Progenitor cell of endocrine pancreas (in vitro differentiated cells): ENCODE measurements at regions not wholly inside any gene's neighbourhood (a gene's known extent, or its start where the extent isn't known, plus 50 kb on each side); places are given as distances from the start of the nearest gene placed in this dataset.

Experiments used
- DNase-seq: peaks from one replicate; pipeline ENCODE4 v3.0.0; 2021; ENCODE audit warnings: low spot score; ENCODE audit not compliant: unreplicated experiment
- H3K27ac Mint-ChIP-seq: 2 replicates; pipeline ENCODE4 v1.8.0; 2021; ENCODE audit warnings: mild to moderate bottlenecking, moderate library complexity, mixed read lengths
- H3K27me3 Mint-ChIP-seq: 2 replicates; pipeline ENCODE4 v1.8.0; 2021; ENCODE audit warnings: mixed read lengths
- H3K36me3 Mint-ChIP-seq: 2 replicates; pipeline ENCODE4 v1.8.0; 2022; ENCODE audit warnings: mixed read lengths; ENCODE audit not compliant: insufficient read depth
- H3K4me1 Mint-ChIP-seq: 2 replicates; pipeline ENCODE4 v1.8.0; 2021; ENCODE audit warnings: low read depth, mixed read lengths
- H3K4me3 Mint-ChIP-seq: 2 replicates; pipeline ENCODE4 v1.8.0; 2021; ENCODE audit warnings: low read depth, mild to moderate bottlenecking, moderate library complexity, mixed read lengths
- H3K9me3 Mint-ChIP-seq: 2 replicates; pipeline ENCODE4 v1.8.0; 2021; ENCODE audit warnings: low read depth, mixed read lengths
- CTCF ChIP-seq: fragments of 200-600 bp; sonication (generic); IDR thresholded peaks from one replicate; pipeline ENCODE4 v1.5.0; 2021; ENCODE audit warnings: antibody characterized with exemption, mild to moderate bottlenecking; ENCODE audit not compliant: unreplicated experiment

- TF ChIP-seq CTCF: no peak
- Mint-ChIP-seq H3K27me3 (peaks cover 17% of the 10 kb centered on the region), H3K4me3 (no peak overlapping the region), H3K4me1 (peaks cover 15% of the 10 kb centered on the region), H3K9me3 (peaks cover 5% of the 10 kb centered on the region), H3K27ac (peak overlapping the region; percentile 15), H3K36me3 (no peaks in the 10 kb centered on the region)
- no peak for DNase-seq
Measured at GRCh38 chr10:131648386-131649020, 252.3 kb upstream of the PPP2R2D start.

GRCh38 chr10:131649617-131650016 lies 251.2 kb upstream of the PPP2R2D start:
- H3K36me3 Mint-ChIP-seq: no peaks in the 10 kb centered on the region
- DNase-seq: no peak
- TF ChIP-seq CTCF: no peak
- H3K4me1 Mint-ChIP-seq: peaks cover 12% of the 10 kb centered on the region
- no peaks in the 10 kb centered on the region for H3K9me3 Mint-ChIP-seq
- no peak overlapping the region for H3K27ac Mint-ChIP-seq
- no peak overlapping the region for H3K4me3 Mint-ChIP-seq
- H3K27me3 Mint-ChIP-seq: peaks cover 21% of the 10 kb centered on the region

- Mint-ChIP-seq H3K27me3 (peaks cover 21% of the 10 kb centered on the region), H3K4me1 (peaks cover 14% of the 10 kb centered on the region), H3K36me3 (no peaks in the 10 kb centered on the region), H3K4me3 (no peak overlapping the region), H3K27ac (no peak overlapping the region), H3K9me3 (no peaks in the 10 kb centered on the region)
- no peak for DNase-seq
- no peak for TF ChIP-seq CTCF
Measured at GRCh38 chr10:131650169-131650705, 250.6 kb upstream of the PPP2R2D start.

- DNase-seq: peak; percentile 7
- no peak for TF ChIP-seq CTCF
- Mint-ChIP-seq H3K4me1 (peaks cover 14% of the 10 kb centered on the region), H3K36me3 (no peaks in the 10 kb centered on the region), H3K27ac (no peak overlapping the region), H3K27me3 (peaks cover 21% of the 10 kb centered on the region), H3K9me3 (no peaks in the 10 kb centered on the region), H3K4me3 (no peak overlapping the region)
Measured at GRCh38 chr10:131650771-131651673, 249.8 kb upstream of the PPP2R2D start.

- no peak for TF ChIP-seq CTCF
- H3K9me3 Mint-ChIP-seq: no peaks in the 10 kb centered on the region
- DNase-seq: peak; percentile 8
- H3K27ac Mint-ChIP-seq: no peak overlapping the region
- H3K4me3 Mint-ChIP-seq: no peak overlapping the region
- H3K27me3 Mint-ChIP-seq: peaks cover 21% of the 10 kb centered on the region
- no peaks in the 10 kb centered on the region for H3K36me3 Mint-ChIP-seq
- peaks cover 14% of the 10 kb centered on the region for H3K4me1 Mint-ChIP-seq
Measured at GRCh38 chr10:131651674-131652437, 249.0 kb upstream of the PPP2R2D start.
